PC-3 (cell line): ENCODE measurements at regions not wholly inside any gene's neighbourhood (a gene's known extent, or its start where the extent isn't known, plus 50 kb on each side); places are given as distances from the start of the nearest gene placed in this dataset.

Experiments
- ATAC-seq: fragments of 200-7000 bp; cut with Tn5 transposase; 2 replicates; pipeline ENCODE4 v1.9.1; 2020; ENCODE audit warnings: mild to moderate bottlenecking, moderate library complexity
- BruUV-seq: library from RNA; stranded (reverse); fragments of 400-500 nt; replicated peaks from 2 replicates; lab custom pipeline; 2021; lab: Mats Ljungman, UMichigan
- CTCF ChIA-PET: fragments of 300-600 bp; sonication (Branson Sonifier 250); formaldehyde crosslinking; loops from one replicate; lab custom pipeline; 2022; ENCODE audit warnings: antibody characterized with exemption; lab: Charles Lee
- POLR2A ChIA-PET: fragments of 300-600 bp; sonication (Branson Sonifier 250); formaldehyde crosslinking; loops from one replicate; lab custom pipeline; 2022; ENCODE audit warnings: antibody characterized with exemption; ENCODE audit not compliant: unreplicated experiment; lab: Charles Lee
- DNase-seq: peaks from one replicate; pipeline ENCODE4 v3.0.0-alpha.2; 2015
- H2AFZ ChIP-seq: fragments of 300-600 bp; sonication (generic); 2 replicates; pipeline ENCODE4 v1.6.0; 2016; ENCODE audit warnings: antibody characterized with exemption, low read length
- H3F3A ChIP-seq: fragments of 300-600 bp; sonication (generic); one replicate; pipeline ENCODE4 v1.6.0; 2017; ENCODE audit warnings: antibody characterized with exemption, low read length, control low read depth, mild to moderate bottlenecking; ENCODE audit not compliant: unreplicated experiment
- H3K27ac ChIP-seq: fragments of 300-600 bp; sonication (generic); 2 replicates; pipeline ENCODE4 v1.5.1; 2016; ENCODE audit warnings: mild to moderate bottlenecking, low read length
- H3K27me3 ChIP-seq: fragments of 300-600 bp; sonication (generic); 2 replicates; pipeline ENCODE4 v1.6.1; 2016; ENCODE audit warnings: low read length, mixed read lengths
- H3K36me3 ChIP-seq: fragments of 300-600 bp; sonication (generic); 2 replicates; pipeline ENCODE4 v1.6.1; 2016; ENCODE audit warnings: low read depth, mixed run types, low read length, mixed read lengths
- H3K4me1 ChIP-seq: fragments of 300-600 bp; sonication (generic); 2 replicates; pipeline ENCODE4 v1.5.1; 2016; ENCODE audit warnings: low read length; ENCODE audit not compliant: insufficient read depth
- H3K4me2 ChIP-seq: fragments of 300-600 bp; sonication (generic); 2 replicates; pipeline ENCODE4 v1.6.0; 2016; ENCODE audit warnings: low read length
- H3K4me3 ChIP-seq: fragments of 300-600 bp; sonication (generic); 2 replicates; pipeline ENCODE4 v1.5.1; 2016; ENCODE audit warnings: mild to moderate bottlenecking, low read length, mixed read lengths
- H3K79me2 ChIP-seq: fragments of 300-600 bp; sonication (generic); 2 replicates; pipeline ENCODE4 v1.6.1; 2017; ENCODE audit warnings: low read length, mixed read lengths
- H3K9ac ChIP-seq: fragments of 300-600 bp; sonication (generic); 2 replicates; pipeline ENCODE4 v1.6.0; 2016; ENCODE audit warnings: mild to moderate bottlenecking, low read length
- H3K9me2 ChIP-seq: fragments of 300-600 bp; sonication (generic); replicated peaks from 2 replicates; pipeline ENCODE4 v1.6.1; 2016; ENCODE audit warnings: mixed run types, low read length, mixed read lengths
- H3K9me3 ChIP-seq: fragments of 300-600 bp; sonication (generic); 2 replicates; pipeline ENCODE4 v1.6.1; 2016; ENCODE audit warnings: low read length, mixed read lengths
- H4K20me1 ChIP-seq: fragments of 300-600 bp; sonication (generic); 2 replicates; pipeline ENCODE4 v1.6.1; 2016; ENCODE audit warnings: low read length, mixed read lengths
- EZH2 ChIP-seq: fragments of 300-600 bp; sonication (generic); IDR thresholded peaks from one replicate; pipeline ENCODE4 v1.6.1; 2017; ENCODE audit warnings: antibody characterized with exemption, mild to moderate bottlenecking, low read length; ENCODE audit not compliant: unreplicated experiment
- EZH2phosphoT487 ChIP-seq: fragments of 300-600 bp; sonication (generic); IDR thresholded peaks from 2 replicates; pipeline ENCODE4 v1.6.1; 2018; ENCODE audit warnings: mild to moderate bottlenecking, antibody characterized with exemption, low read length, borderline replicate concordance
- intact Hi-C: fragments of 100-400 bp; cut with micrococcal nuclease; formaldehyde crosslinking; loops from 2 replicates; pipeline ENCODE4 v1.9.0; 2023
- TF ChIP-seq, protein P1 (sequence below): fragments of 300-600 bp; sonication (generic); conservative IDR thresholded peaks from 2 replicates; pipeline ENCODE4 v1.5.1; 2017; ENCODE audit warnings: antibody characterized with exemption, low read depth, mild to moderate bottlenecking, low read length

DNA sequence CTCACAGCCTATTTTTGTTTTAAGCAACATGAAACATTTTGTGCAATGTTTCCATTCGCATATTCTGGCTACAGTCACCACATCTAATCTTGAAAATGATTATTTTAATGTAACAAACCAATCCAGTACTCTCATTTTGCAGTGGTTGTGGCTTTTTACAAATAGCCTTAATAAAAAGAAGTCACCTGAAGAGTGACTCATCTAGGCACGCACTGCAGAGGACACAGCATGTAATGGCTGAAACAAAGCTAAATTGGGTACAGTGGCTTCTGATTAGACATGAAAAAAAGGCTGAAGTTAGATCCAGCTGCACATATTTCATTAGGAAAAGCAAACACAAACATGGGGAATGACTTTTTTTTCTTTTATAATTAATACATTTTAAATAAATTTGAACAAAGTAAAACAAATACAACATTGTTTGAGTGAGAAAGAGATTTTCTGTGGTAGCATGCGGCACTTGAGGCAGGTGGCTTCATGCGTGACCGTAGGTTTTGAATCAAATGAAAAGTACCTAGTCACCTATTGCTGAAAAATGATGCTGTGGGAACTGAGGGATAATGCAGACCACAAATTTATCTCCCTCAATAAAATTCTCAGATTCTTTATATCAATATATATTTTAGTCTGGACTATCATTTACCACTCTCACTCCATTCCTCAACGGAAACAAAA is 240.8 kb upstream of the DDX53 start:
- H3F3A ChIP-seq = no peaks in the 10 kb centered on the region
- no peaks in the 10 kb centered on the region for H3K4me1 ChIP-seq
- CTCF ChIA-PET = no interaction called here
- TF ChIP-seq EZH2phosphoT487 = no peak
- no peak for TF ChIP-seq EZH2
- TF ChIP-seq, protein P1, sequence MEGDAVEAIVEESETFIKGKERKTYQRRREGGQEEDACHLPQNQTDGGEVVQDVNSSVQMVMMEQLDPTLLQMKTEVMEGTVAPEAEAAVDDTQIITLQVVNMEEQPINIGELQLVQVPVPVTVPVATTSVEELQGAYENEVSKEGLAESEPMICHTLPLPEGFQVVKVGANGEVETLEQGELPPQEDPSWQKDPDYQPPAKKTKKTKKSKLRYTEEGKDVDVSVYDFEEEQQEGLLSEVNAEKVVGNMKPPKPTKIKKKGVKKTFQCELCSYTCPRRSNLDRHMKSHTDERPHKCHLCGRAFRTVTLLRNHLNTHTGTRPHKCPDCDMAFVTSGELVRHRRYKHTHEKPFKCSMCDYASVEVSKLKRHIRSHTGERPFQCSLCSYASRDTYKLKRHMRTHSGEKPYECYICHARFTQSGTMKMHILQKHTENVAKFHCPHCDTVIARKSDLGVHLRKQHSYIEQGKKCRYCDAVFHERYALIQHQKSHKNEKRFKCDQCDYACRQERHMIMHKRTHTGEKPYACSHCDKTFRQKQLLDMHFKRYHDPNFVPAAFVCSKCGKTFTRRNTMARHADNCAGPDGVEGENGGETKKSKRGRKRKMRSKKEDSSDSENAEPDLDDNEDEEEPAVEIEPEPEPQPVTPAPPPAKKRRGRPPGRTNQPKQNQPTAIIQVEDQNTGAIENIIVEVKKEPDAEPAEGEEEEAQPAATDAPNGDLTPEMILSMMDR = no peak
- no peak overlapping the region for H3K4me3 ChIP-seq
- no peaks in the 10 kb centered on the region for H4K20me1 ChIP-seq
- no peak overlapping the region for H3K4me2 ChIP-seq
- H3K27me3 ChIP-seq = no peaks in the 10 kb centered on the region
- no peaks in the 10 kb centered on the region for H3K79me2 ChIP-seq
- no peak overlapping the region for H3K27ac ChIP-seq
- peak; percentile 12 for DNase-seq
- no TSS peak for BruUV-seq
- H2AFZ ChIP-seq = no peak overlapping the region
- no peak; the same call in 1 of the 2 replicates for ATAC-seq
- H3K9ac ChIP-seq = no peak overlapping the region
- H3K9me2 ChIP-seq = no peaks in the 10 kb centered on the region
- no peaks in the 10 kb centered on the region for H3K9me3 ChIP-seq
- POLR2A ChIA-PET = no interaction called here
- no peaks in the 10 kb centered on the region for H3K36me3 ChIP-seq
- intact Hi-C loops = no loop called here

DNA sequence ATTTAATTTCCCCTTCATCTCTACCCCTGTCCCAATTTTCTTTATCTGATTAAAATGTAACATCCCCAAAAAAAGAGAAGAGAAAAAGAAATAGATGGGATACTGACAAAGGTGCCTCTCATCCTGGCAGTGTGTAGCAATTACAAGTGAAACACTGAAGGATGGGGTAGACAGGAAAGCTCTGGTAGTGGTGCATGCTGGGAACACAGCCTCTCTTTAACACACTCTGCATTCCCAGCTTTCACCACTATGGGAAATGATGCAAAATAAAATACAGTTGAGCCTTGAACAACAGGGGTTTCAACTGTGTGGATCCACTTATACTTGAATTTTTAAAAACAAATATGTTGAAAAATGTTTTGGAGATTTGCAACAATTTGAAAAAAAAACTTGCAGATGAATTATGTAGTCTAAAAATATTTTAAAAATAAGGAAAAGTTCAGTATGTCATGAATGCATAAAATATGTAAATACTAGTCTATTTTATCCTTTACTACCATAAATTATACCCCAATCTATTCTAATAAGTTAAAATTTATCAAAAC is 239.2 kb upstream of the DDX53 start:
- no peaks in the 10 kb centered on the region for H3K9me2 ChIP-seq
- no peak for DNase-seq
- no peak; the same call in 1 of the 2 replicates for ATAC-seq
- intact Hi-C loops = no loop called here
- no peaks in the 10 kb centered on the region for H3K79me2 ChIP-seq
- H3K9ac ChIP-seq = no peak overlapping the region
- H3K36me3 ChIP-seq = no peaks in the 10 kb centered on the region
- no peaks in the 10 kb centered on the region for H3F3A ChIP-seq
- BruUV-seq = no TSS peak
- ChIA-PET POLR2A (no interaction called here), CTCF (no interaction called here)
- H2AFZ ChIP-seq = no peak overlapping the region
- no peak overlapping the region for H3K4me3 ChIP-seq
- H3K27ac ChIP-seq = no peak overlapping the region
- H4K20me1 ChIP-seq = no peaks in the 10 kb centered on the region
- TF ChIP-seq, protein P1 = no peak
- no peak for TF ChIP-seq EZH2
- TF ChIP-seq EZH2phosphoT487 = no peak
- H3K4me1 ChIP-seq = no peaks in the 10 kb centered on the region
- no peak overlapping the region for H3K4me2 ChIP-seq
- H3K9me3 ChIP-seq = no peaks in the 10 kb centered on the region
- no peaks in the 10 kb centered on the region for H3K27me3 ChIP-seq

DNA sequence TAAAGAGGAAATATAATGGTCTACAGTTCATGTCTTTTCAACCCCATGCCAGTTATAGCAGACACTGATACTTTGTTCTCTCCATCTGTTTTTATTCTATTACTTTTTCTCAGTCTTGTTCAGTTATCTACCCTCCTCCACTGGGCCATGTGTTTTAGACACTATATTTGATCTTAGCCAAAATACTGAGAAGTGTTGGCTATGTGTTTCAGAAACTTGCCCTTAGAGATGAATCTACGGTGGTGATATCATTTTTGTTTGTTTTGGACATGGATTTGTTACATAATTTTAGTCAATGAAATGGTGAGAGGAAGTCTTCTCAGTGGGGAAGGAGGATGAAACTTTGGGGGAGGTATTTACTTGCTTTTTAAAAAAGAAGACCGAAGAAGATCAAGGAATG is 211.5 kb upstream of the DDX53 start:
- ATAC-seq (no peak), DNase-seq (no peak)
- BruUV-seq = no TSS peak
- no peaks in the 10 kb centered on the region for H3K27me3 ChIP-seq
- no peaks in the 10 kb centered on the region for H3K79me2 ChIP-seq
- H3K36me3 ChIP-seq = no peaks in the 10 kb centered on the region
- no peak overlapping the region for H3K9ac ChIP-seq
- H3K27ac ChIP-seq = no peak overlapping the region
- intact Hi-C loops = no loop called here
- ChIA-PET CTCF (no interaction called here), POLR2A (no interaction called here)
- no peaks in the 10 kb centered on the region for H3K4me1 ChIP-seq
- no peaks in the 10 kb centered on the region for H4K20me1 ChIP-seq
- H3F3A ChIP-seq = no peaks in the 10 kb centered on the region
- no peaks in the 10 kb centered on the region for H3K9me3 ChIP-seq
- H2AFZ ChIP-seq = no peak overlapping the region
- H3K4me2 ChIP-seq = no peak overlapping the region
- no peaks in the 10 kb centered on the region for H3K9me2 ChIP-seq
- H3K4me3 ChIP-seq = no peak overlapping the region
- TF ChIP-seq EZH2phosphoT487 (no peak), EZH2 (no peak)
- TF ChIP-seq, protein P1 = no peak
